Lower lobe of right lung (tissue), 2 donors: ENCODE measurements at regions not wholly inside any gene's neighbourhood (a gene's known extent, or its start where the extent isn't known, plus 50 kb on each side); places are given as distances from the start of the nearest gene placed in this dataset.

Experiments used
- ATAC-seq, 2 donors: fragments of 200-7000 bp; cut with Tn5 transposase; one replicate each; pipeline ENCODE4 v1.9.1; 2020 to 2022; ENCODE audit warnings: mild to moderate bottlenecking in 2 of 2, moderate library complexity in 2 of 2
- DNase-seq: peaks from one replicate; pipeline ENCODE4 v3.0.0-alpha.2; 2020
- H3K27ac ChIP-seq: fragments of 200-600 bp; one replicate; pipeline ENCODE4 v1.8.0; 2022
- H3K27me3 ChIP-seq: fragments of 200-600 bp; one replicate; pipeline ENCODE4 v1.8.0; 2022; ENCODE audit warnings: low read depth
- H3K36me3 ChIP-seq: fragments of 200-600 bp; one replicate; pipeline ENCODE4 v1.8.0; 2022; ENCODE audit warnings: mild to moderate bottlenecking
- H3K4me1 ChIP-seq: fragments of 200-600 bp; one replicate; pipeline ENCODE4 v1.8.0; 2022
- H3K4me3 ChIP-seq: fragments of 200-600 bp; one replicate; pipeline ENCODE4 v1.8.0; 2022; ENCODE audit warnings: mild to moderate bottlenecking
- H3K9me3 ChIP-seq: fragments of 200-600 bp; one replicate; pipeline ENCODE4 v1.8.0; 2022
- intact Hi-C: fragments of 100-400 bp; cut with DNase I; formaldehyde crosslinking; loops from one replicate; pipeline ENCODE4 v1.11.0; 2022
- TF ChIP-seq, protein P1 (sequence below): fragments of 200-600 bp; IDR thresholded peaks from one replicate; pipeline ENCODE4 v1.8.0; 2022; ENCODE audit warnings: antibody characterized with exemption, mild to moderate bottlenecking
- donor health status: DM: no; HTN: yes; CAD: no; lungs with severe emphysema.

DNA sequence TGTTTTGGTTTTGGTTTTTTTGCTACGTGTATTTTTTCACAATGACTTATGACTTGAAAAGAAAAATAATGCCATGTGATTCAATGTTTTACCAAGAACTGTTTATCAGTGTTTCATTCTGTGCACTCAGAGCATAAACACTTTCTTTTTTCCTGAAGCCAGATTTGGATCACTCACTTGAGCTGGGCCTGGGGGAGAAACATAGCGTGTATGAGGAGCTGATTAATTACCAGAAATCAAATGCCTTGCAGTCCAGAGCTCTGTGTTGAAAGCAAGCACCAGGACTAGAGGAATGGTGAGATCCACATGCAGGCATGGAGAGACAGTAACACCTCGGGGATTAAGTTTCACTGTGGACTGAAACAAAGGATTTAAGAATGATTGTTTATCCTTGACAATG, 642.1 kb upstream of the ADGRL2 start:
- H3K4me1 ChIP-seq, result no peaks in the 10 kb centered on the region
- H3K36me3 ChIP-seq, result no peaks in the 10 kb centered on the region
- H3K9me3 ChIP-seq, result no peaks in the 10 kb centered on the region
- TF ChIP-seq, protein P1, sequence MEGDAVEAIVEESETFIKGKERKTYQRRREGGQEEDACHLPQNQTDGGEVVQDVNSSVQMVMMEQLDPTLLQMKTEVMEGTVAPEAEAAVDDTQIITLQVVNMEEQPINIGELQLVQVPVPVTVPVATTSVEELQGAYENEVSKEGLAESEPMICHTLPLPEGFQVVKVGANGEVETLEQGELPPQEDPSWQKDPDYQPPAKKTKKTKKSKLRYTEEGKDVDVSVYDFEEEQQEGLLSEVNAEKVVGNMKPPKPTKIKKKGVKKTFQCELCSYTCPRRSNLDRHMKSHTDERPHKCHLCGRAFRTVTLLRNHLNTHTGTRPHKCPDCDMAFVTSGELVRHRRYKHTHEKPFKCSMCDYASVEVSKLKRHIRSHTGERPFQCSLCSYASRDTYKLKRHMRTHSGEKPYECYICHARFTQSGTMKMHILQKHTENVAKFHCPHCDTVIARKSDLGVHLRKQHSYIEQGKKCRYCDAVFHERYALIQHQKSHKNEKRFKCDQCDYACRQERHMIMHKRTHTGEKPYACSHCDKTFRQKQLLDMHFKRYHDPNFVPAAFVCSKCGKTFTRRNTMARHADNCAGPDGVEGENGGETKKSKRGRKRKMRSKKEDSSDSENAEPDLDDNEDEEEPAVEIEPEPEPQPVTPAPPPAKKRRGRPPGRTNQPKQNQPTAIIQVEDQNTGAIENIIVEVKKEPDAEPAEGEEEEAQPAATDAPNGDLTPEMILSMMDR, result no peak
- no peak for ATAC-seq
- H3K27me3 ChIP-seq, result no peaks in the 10 kb centered on the region
- intact Hi-C loops, result no loop called here
- DNase-seq, result no peak
- no peak overlapping the region for H3K4me3 ChIP-seq
- H3K27ac ChIP-seq, result no peak overlapping the region

- no peak for ATAC-seq
- no peak overlapping the region for H3K27ac ChIP-seq
- intact Hi-C loops, result no loop called here
Measured at GRCh38 chr1:81157686-81158085, 643.0 kb upstream of the ADGRL2 start.

GRCh38 chr1:81156887-81157286, 643.8 kb upstream of the ADGRL2 start:
- TF ChIP-seq, protein P1, result no peak
- no peak for DNase-seq
- Histone ChIP-seq H3K27me3 (no peaks in the 10 kb centered on the region), H3K36me3 (no peaks in the 10 kb centered on the region), H3K4me1 (no peaks in the 10 kb centered on the region), H3K4me3 (no peak overlapping the region), H3K27ac (no peak overlapping the region), H3K9me3 (no peaks in the 10 kb centered on the region)
- intact Hi-C loops, result no loop called here
- no peak for ATAC-seq

More at GRCh38 chr1:81157686-81158085, 643.0 kb upstream of the ADGRL2 start:
- Histone ChIP-seq H3K36me3 (no peaks in the 10 kb centered on the region), H3K27me3 (no peaks in the 10 kb centered on the region), H3K4me1 (no peaks in the 10 kb centered on the region), H3K9me3 (no peaks in the 10 kb centered on the region), H3K4me3 (no peak overlapping the region)
- TF ChIP-seq, protein P1, result no peak
- DNase-seq, result no peak

GRCh38 chr1:81155131-81155530, 645.6 kb upstream of the ADGRL2 start:
- no peak for ATAC-seq
- no peaks in the 10 kb centered on the region for H3K27me3 ChIP-seq
- H3K4me3 ChIP-seq, result no peak overlapping the region
- intact Hi-C loops, result no loop called here
- H3K9me3 ChIP-seq, result no peaks in the 10 kb centered on the region
- H3K36me3 ChIP-seq, result no peaks in the 10 kb centered on the region
- no peaks in the 10 kb centered on the region for H3K4me1 ChIP-seq
- DNase-seq, result no peak
- no peak overlapping the region for H3K27ac ChIP-seq
- TF ChIP-seq, protein P1, result no peak

DNA sequence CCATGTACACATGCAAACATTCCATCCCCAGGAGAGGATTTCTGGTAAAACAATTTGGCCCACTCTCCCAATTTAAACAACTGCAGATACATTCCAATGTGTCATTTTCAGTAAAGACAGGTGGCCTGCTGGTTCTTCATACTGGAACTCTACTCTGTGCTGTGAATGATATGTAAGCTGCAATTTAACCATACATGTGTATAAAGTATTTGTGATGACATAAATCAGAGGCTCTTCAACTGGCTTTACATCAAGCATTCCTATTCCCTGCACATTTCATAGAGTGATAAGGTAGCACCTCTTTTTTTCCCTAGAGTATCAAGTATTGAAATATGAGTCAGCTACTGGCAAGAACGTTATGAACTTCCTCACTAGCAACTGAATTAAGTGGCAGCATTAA, 649.5 kb upstream of the ADGRL2 start:
- intact Hi-C loops, result no loop called here
- no peaks in the 10 kb centered on the region for H3K36me3 ChIP-seq
- H3K27me3 ChIP-seq, result no peaks in the 10 kb centered on the region
- no peak overlapping the region for H3K27ac ChIP-seq
- no peak overlapping the region for H3K4me3 ChIP-seq
- TF ChIP-seq, protein P1, result no peak
- H3K9me3 ChIP-seq, result no peaks in the 10 kb centered on the region
- no peaks in the 10 kb centered on the region for H3K4me1 ChIP-seq
- no peak for DNase-seq
- no peak for ATAC-seq
